ENCODE measurements at regions not wholly inside any gene's neighbourhood (a gene's known extent, or its start where the extent isn't known, plus 50 kb on each side); places are given as distances from the start of the nearest gene placed in this dataset.

- no peak for DNase-seq (ENCODE audit: low read depth, low spot score)
Observed at GRCh38 chr6:165725201-165725600, 62.2 kb upstream of the PDE10A start.

More at GRCh38 chr6:165725201-165725600, 62.2 kb upstream of the PDE10A start:
- no peaks in the 10 kb centered on the region for H3K9me3 ChIP-seq (replicated peaks; ENCODE audit: control insufficient read depth, insufficient read depth, low read length)
- no peaks in the 10 kb centered on the region for H3K36me3 ChIP-seq (ENCODE audit: control insufficient read depth in 2 of 2, extremely low read depth in 1 of 2, insufficient read depth in 2 of 2, low read length in 2 of 2)
- no peaks in the 10 kb centered on the region for H3K9me1 ChIP-seq (replicated peaks; ENCODE audit: control insufficient read depth, extremely low read depth, insufficient read depth, low read length)
- no TSS peak for BruUV-seq (replicated peaks)
- H4K20me1 ChIP-seq (replicated peaks; ENCODE audit: control insufficient read depth, extremely low read depth, insufficient read depth, low read length) = no peaks in the 10 kb centered on the region
- intact Hi-C loops (cut with micrococcal nuclease) (no loop called here), dilution Hi-C loops (cut with MboI; ENCODE audit: extremely low pct_ligation_motif_present, low sequenced_read_pairs) (no loop called here)
- no peak overlapping the region for H2AFZ ChIP-seq (ENCODE audit: low read depth, low read length)
- H3K4me1 ChIP-seq (ENCODE audit: control insufficient read depth, extremely low read depth, insufficient read depth, low read length) = no peaks in the 10 kb centered on the region
- H3K4me3 ChIP-seq (replicated peaks in 1 of 3; ENCODE audit: insufficient read depth in 1 of 3, low read depth in 1 of 3, low read length in 3 of 3) = no peak overlapping the region
- no peaks in the 10 kb centered on the region for H3K79me2 ChIP-seq (ENCODE audit: control insufficient read depth, insufficient read depth, low read length)
- H3K9ac ChIP-seq (replicated peaks; ENCODE audit: extremely low read depth, insufficient read depth, low read length) = no peak overlapping the region
- TF ChIP-seq MYC (IDR thresholded peaks at IDR 0.05; ENCODE audit: low read depth, low read length) (no peak), CTCF (IDR thresholded peaks at IDR 0.05; ENCODE audit: extremely low read depth in 1 of 2, insufficient read depth in 1 of 2, low read depth in 1 of 2, low read length in 2 of 2) (no peak), MAX (IDR thresholded peaks at IDR 0.05; ENCODE audit: insufficient read depth, insufficient read length) (no peak), POLR2A (IDR thresholded peaks at IDR 0.05; ENCODE audit: low read depth, low read length) (no peak), EZH2 (IDR thresholded peaks at IDR 0.05; ENCODE audit: borderline replicate concordance, low read depth, low read length, severe bottlenecking) (no peak), JUN (IDR thresholded peaks at IDR 0.05; ENCODE audit: borderline replicate concordance, insufficient read depth, insufficient read length, low read depth) (no peak), GATA2 (IDR thresholded peaks at IDR 0.05; ENCODE audit: insufficient read depth, insufficient read length, low read depth, low read length) (no peak), POLR2AphosphoS5 (IDR thresholded peaks at IDR 0.05; ENCODE audit: insufficient read depth, low read depth, low read length) (no peak), FOS (IDR thresholded peaks at IDR 0.05; ENCODE audit: borderline replicate concordance, insufficient read depth, low read length) (no peak)
- H3K27ac ChIP-seq (ENCODE audit: insufficient read depth, low read depth, low read length) = no peak overlapping the region
- FAIRE-seq = no peak
- H3K27me3 ChIP-seq (ENCODE audit: control insufficient read depth in 2 of 2, insufficient read depth in 2 of 2, low read length in 2 of 2) = peaks cover 0 to 4% of the 10 kb centered on the region in 2 experiments
- POLR2A ChIA-PET = no interaction called here
- no peak overlapping the region for H3K4me2 ChIP-seq (ENCODE audit: insufficient read depth, low read length)
- CTCF ChIA-PET = interaction anchor here (1.2 to 8.9 kb wide), 3 partner anchors 126 to 285 kb away, joined by 3 to 145 read pairs (median 20); no protein-coding TSS in a partner anchor

All from endothelial cell of umbilical vein (primary cell).